ENCODE measurements at regions not wholly inside any gene's neighbourhood (a gene's known extent, or its start where the extent isn't known, plus 50 kb on each side); places are given as distances from the start of the nearest gene placed in this dataset.

DNA sequence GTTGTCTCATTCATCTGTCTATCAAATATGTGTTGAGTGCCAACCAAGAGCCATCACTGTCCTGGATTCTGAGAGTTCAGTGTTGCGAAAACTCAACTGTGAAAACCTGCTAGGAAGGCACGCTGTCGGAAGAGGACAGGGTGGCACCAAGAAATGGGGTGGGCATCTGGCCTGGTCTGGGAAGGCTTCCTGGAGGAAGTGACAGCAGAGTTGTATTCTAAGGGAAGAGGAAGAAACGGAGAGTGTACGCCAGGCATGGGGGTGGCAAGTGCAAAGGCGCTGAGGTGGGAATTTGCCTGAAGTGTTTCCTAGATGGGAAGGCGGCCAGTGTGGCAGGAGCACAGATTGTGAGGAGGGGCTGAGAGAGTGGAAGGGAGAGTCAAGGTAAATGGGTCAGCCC is 91.2 kb downstream of the ANKRD60 start:
- no peak for TF ChIP-seq POLR2A (IDR thresholded peaks at IDR 0.05)
- TF ChIP-seq, protein P1, sequence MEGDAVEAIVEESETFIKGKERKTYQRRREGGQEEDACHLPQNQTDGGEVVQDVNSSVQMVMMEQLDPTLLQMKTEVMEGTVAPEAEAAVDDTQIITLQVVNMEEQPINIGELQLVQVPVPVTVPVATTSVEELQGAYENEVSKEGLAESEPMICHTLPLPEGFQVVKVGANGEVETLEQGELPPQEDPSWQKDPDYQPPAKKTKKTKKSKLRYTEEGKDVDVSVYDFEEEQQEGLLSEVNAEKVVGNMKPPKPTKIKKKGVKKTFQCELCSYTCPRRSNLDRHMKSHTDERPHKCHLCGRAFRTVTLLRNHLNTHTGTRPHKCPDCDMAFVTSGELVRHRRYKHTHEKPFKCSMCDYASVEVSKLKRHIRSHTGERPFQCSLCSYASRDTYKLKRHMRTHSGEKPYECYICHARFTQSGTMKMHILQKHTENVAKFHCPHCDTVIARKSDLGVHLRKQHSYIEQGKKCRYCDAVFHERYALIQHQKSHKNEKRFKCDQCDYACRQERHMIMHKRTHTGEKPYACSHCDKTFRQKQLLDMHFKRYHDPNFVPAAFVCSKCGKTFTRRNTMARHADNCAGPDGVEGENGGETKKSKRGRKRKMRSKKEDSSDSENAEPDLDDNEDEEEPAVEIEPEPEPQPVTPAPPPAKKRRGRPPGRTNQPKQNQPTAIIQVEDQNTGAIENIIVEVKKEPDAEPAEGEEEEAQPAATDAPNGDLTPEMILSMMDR (IDR thresholded peaks at IDR 0.05 in 4 of 5, conservative IDR thresholded peaks at IDR 0.05 in 1 of 5): no peak
